ENCODE measurements at regions not wholly inside any gene's neighbourhood (a gene's known extent, or its start where the extent isn't known, plus 50 kb on each side); places are given as distances from the start of the nearest gene placed in this dataset.

GRCh38 chr6:92271091-92271490 is 1148.3 kb downstream of the EPHA7 start:
- TF ChIP-seq, protein P1, sequence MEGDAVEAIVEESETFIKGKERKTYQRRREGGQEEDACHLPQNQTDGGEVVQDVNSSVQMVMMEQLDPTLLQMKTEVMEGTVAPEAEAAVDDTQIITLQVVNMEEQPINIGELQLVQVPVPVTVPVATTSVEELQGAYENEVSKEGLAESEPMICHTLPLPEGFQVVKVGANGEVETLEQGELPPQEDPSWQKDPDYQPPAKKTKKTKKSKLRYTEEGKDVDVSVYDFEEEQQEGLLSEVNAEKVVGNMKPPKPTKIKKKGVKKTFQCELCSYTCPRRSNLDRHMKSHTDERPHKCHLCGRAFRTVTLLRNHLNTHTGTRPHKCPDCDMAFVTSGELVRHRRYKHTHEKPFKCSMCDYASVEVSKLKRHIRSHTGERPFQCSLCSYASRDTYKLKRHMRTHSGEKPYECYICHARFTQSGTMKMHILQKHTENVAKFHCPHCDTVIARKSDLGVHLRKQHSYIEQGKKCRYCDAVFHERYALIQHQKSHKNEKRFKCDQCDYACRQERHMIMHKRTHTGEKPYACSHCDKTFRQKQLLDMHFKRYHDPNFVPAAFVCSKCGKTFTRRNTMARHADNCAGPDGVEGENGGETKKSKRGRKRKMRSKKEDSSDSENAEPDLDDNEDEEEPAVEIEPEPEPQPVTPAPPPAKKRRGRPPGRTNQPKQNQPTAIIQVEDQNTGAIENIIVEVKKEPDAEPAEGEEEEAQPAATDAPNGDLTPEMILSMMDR (IDR thresholded peaks at IDR 0.05) = no peak
- TF ChIP-seq POLR2A (IDR thresholded peaks at IDR 0.05) = no peak
